T-helper 2 cell treated with Interferon-gamma antibody and Interleukin-4, amounts not matched to agents 100 ng/mL and 5 ng/mL, for 36 hours (primary cell): ENCODE measurements at regions not wholly inside any gene's neighbourhood (a gene's known extent, or its start where the extent isn't known, plus 50 kb on each side); places are given as distances from the start of the nearest gene placed in this dataset.

ENCODE experiments used
- intact Hi-C: fragments of 100-400 bp; cut with micrococcal nuclease; formaldehyde crosslinking; loops from one replicate; pipeline ENCODE4 v1.15.1; 2023

- intact Hi-C loops: loop anchor here (10.0 kb wide), 1 partner anchor 86 kb away; no protein-coding TSS in a partner anchor
These were observed 67.9 kb upstream of the SLC4A4 start for GRCh38 chr4:71270901-71271300.

DNA sequence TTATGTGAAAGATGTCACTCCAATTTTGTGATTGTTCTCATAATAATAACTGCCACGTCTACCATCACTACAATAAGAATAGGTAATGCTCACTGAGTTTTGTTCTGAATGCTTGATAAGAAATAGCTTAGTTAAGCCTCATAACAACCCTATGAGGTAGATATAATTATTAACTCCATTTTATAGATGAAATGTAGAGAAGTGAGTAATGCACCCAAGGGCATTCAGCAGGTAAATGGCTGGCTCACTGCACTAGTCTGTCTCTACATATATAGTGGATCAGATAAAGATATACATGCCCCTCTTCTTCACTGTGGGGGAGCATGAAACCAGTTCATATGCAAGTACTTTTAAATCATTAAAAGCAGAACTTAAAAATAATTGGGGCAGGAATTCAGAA is 65.8 kb upstream of the SLC4A4 start:
- intact Hi-C loops: loop anchor here (10.0 kb wide), 1 partner anchor 88 kb away; no protein-coding TSS in a partner anchor

DNA sequence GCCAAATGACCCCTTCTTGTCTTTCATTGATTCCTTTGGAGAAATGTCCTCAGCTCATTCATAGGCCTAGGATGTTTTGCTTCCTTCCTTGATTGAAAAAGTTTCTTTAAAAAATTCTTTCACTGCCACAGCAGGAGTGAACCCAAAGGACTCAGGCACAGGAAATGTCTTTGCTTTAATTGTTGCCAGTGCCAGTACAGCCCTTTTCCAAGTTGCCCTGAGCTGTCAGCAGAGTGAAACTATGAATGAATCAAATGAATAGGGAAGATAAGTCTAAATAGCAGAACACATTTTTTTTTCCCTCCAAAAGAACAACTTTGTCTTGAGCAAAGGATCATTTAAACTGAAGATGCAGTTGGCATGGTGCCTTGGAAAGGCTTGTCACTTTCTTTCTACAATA is 63.8 kb upstream of the SLC4A4 start:
- intact Hi-C loops: loop anchor here (10.0 kb wide), 1 partner anchor 90 kb away; no protein-coding TSS in a partner anchor

DNA sequence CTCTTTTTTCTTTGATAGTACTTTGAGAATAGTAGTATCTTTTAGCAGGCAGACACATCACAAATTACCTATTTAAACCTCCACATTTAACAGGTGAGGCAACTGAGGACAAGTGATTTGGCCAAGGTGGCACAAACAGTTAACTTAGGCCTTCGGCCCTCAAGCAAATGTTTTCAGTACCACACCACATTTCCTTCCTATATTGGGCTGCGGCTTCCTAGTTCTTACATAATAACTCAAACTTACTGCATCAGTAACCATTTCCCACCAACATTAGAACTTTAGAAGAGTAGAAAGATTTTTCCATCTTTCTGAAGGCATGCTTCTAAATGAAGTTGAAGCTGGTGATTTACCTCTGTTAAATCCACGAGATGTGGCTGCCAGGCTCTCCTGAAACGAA is 63.2 kb upstream of the SLC4A4 start:
- intact Hi-C loops: loop anchor here (10.0 kb wide), 1 partner anchor 91 kb away; no protein-coding TSS in a partner anchor

DNA sequence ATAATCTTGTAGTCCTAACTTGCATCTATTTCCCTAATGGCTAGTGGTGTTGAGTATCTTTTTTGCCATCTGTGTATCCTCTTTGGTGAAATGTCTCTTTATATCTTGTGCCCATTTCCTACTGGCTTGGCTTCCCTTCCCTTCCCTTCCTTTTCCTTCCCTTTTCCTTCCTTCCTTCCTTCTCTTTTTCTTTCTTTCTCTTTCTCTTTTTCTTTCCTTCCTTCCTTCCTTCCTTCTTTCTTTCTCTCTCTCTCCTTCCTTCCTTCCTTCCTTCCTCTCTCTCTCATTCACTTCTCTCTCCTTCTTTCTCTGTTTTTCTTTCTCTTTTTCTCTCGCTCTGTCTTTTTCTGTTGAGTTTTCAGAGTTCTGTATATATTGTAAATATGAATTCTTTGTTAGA is 61.5 kb upstream of the SLC4A4 start:
- intact Hi-C loops: loop anchor here (10.0 kb wide), 1 partner anchor 93 kb away; no protein-coding TSS in a partner anchor

DNA sequence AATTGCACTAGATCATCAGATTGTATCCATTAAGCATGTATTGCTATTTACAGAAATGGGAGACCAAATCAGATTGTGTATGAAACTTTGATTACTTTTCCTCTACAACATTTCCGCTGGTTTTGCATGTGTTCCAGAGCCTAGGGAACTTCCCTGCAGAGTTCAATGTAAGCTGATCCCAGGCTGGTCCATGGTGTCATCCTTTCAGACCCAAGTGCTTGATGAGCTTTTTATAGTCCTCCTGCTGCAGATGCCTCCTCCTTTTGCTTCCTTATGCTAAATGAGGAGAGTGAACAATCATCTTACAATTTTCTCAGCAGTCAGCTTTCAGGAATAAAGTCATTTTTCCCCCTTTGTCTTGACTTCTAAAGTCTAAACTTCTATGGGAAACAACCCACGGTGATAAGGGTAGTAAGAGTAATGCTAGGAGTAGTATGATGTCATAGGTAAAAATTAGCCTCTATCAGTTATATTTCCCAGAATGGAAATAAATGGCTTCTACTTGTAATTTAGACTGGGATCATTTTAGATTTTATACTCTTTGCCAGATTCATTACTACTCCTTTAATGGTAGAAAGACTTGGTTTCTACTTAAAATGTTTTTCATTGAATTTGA is 55.1 kb upstream of the SLC4A4 start:
- intact Hi-C loops: no loop called here

- intact Hi-C loops: no loop called here
These were observed 51.5 kb upstream of the SLC4A4 start for GRCh38 chr4:71287305-71287704.

GRCh38 chr4:71288875-71289274 is 49.9 kb upstream of the SLC4A4 start:
- intact Hi-C loops: no loop called here
